Cardiac muscle cell (in vitro differentiated cells and primary cell): ENCODE measurements at regions not wholly inside any gene's neighbourhood (a gene's known extent, or its start where the extent isn't known, plus 50 kb on each side); places are given as distances from the start of the nearest gene placed in this dataset.

Source experiments
- DNase-seq, 2 donors: peaks; one replicate each; pipeline versions ENCODE4 v3.0.0 to v3.0.0-alpha.2; 2010 to 2017; ENCODE audit warnings: low read depth in 1 of 2, low spot score in 1 of 2
- H3K27ac ChIP-seq: fragments of 200-600 bp; sonication (generic); 2 replicates; pipeline ENCODE4 v1.5.1; 2016
- H3K27me3 ChIP-seq: fragments of 200-600 bp; sonication (generic); 2 replicates; pipeline ENCODE4 v1.6.0; 2016; ENCODE audit warnings: control low read depth
- H3K36me3 ChIP-seq: fragments of 200-600 bp; sonication (generic); 2 replicates; pipeline ENCODE4 v1.5.1; 2016; ENCODE audit warnings: control low read depth
- H3K4me1 ChIP-seq: fragments of 200-600 bp; sonication (generic); 2 replicates; pipeline ENCODE4 v1.8.1; 2017; ENCODE audit warnings: low read depth, mild to moderate bottlenecking, mixed run types
- H3K4me3 ChIP-seq: fragments of 200-600 bp; sonication (generic); 2 replicates; pipeline ENCODE4 v1.5.1; 2016; ENCODE audit warnings: mild to moderate bottlenecking
- H3K9me3 ChIP-seq: fragments of 200-600 bp; sonication (generic); 2 replicates; pipeline ENCODE4 v1.5.1; 2017; ENCODE audit warnings: low read depth, mild to moderate bottlenecking, control low read depth
- CTCF ChIP-seq: IDR thresholded peaks from 2 replicates; pipeline ENCODE4 v1.5.1; 2012; ENCODE audit warnings: low read depth, mild to moderate bottlenecking, low read length

GRCh38 chr5:2369178-2369577 lies 382.3 kb downstream of the IRX2 start:
- H3K27ac ChIP-seq, result no peak overlapping the region

GRCh38 chr5:2366816-2367215 lies 384.7 kb downstream of the IRX2 start:
- TF ChIP-seq CTCF, result no peak
- Histone ChIP-seq H3K36me3 (no peaks in the 10 kb centered on the region), H3K27me3 (no peaks in the 10 kb centered on the region), H3K27ac (no peak overlapping the region), H3K4me1 (no peaks in the 10 kb centered on the region), H3K9me3 (no peaks in the 10 kb centered on the region), H3K4me3 (no peak overlapping the region)
- DNase-seq, result no peak

More at GRCh38 chr5:2369178-2369577, 382.3 kb downstream of the IRX2 start:
- no peak for TF ChIP-seq CTCF
- no peak for DNase-seq
- no peak overlapping the region for H3K4me3 ChIP-seq
- no peaks in the 10 kb centered on the region for H3K9me3 ChIP-seq
- no peaks in the 10 kb centered on the region for H3K36me3 ChIP-seq
- no peaks in the 10 kb centered on the region for H3K4me1 ChIP-seq
- H3K27me3 ChIP-seq, result no peaks in the 10 kb centered on the region

GRCh38 chr5:2357309-2357708 lies 394.2 kb downstream of the IRX2 start:
- no peaks in the 10 kb centered on the region for H3K4me1 ChIP-seq
- TF ChIP-seq CTCF, result no peak
- no peak overlapping the region for H3K4me3 ChIP-seq
- no peaks in the 10 kb centered on the region for H3K9me3 ChIP-seq
- H3K27ac ChIP-seq, result no peak overlapping the region
- DNase-seq, result no peak
- H3K36me3 ChIP-seq, result no peaks in the 10 kb centered on the region
- no peaks in the 10 kb centered on the region for H3K27me3 ChIP-seq

GRCh38 chr5:2355859-2356258 lies 395.6 kb downstream of the IRX2 start:
- TF ChIP-seq CTCF, result no peak
- H3K27ac ChIP-seq, result no peak overlapping the region
- H3K4me3 ChIP-seq, result no peak overlapping the region
- no peaks in the 10 kb centered on the region for H3K36me3 ChIP-seq
- H3K27me3 ChIP-seq, result no peaks in the 10 kb centered on the region
- no peaks in the 10 kb centered on the region for H3K9me3 ChIP-seq
- no peaks in the 10 kb centered on the region for H3K4me1 ChIP-seq
- no peak for DNase-seq

GRCh38 chr5:2353871-2354440 lies 397.5 kb downstream of the IRX2 start:
- no peaks in the 10 kb centered on the region for H3K27me3 ChIP-seq
- H3K27ac ChIP-seq, result no peak overlapping the region
- no peaks in the 10 kb centered on the region for H3K36me3 ChIP-seq
- no peak for DNase-seq
- H3K4me3 ChIP-seq, result no peak overlapping the region
- H3K9me3 ChIP-seq, result no peaks in the 10 kb centered on the region
- TF ChIP-seq CTCF, result no peak
- no peaks in the 10 kb centered on the region for H3K4me1 ChIP-seq

GRCh38 chr5:2353211-2353610 lies 398.3 kb downstream of the IRX2 start:
- TF ChIP-seq CTCF, result no peak
- DNase-seq, result no peak
- H3K4me1 ChIP-seq, result no peaks in the 10 kb centered on the region

More at GRCh38 chr5:2353211-2353610, 398.3 kb downstream of the IRX2 start:
- H3K9me3 ChIP-seq, result no peaks in the 10 kb centered on the region
- H3K4me3 ChIP-seq, result no peak overlapping the region
- no peaks in the 10 kb centered on the region for H3K27me3 ChIP-seq
- H3K27ac ChIP-seq, result no peak overlapping the region
- H3K36me3 ChIP-seq, result no peaks in the 10 kb centered on the region
